ENCODE measurements at regions not wholly inside any gene's neighbourhood (a gene's known extent, or its start where the extent isn't known, plus 50 kb on each side); places are given as distances from the start of the nearest gene placed in this dataset.

- FAIRE-seq: no peak
Measured at GRCh38 chr17:69981441-69981840, 93.6 kb upstream of the KCNJ16 start.

GRCh38 chr17:69995476-69995875, 79.5 kb upstream of the KCNJ16 start:
- DNase-seq (ENCODE audit: insufficient read length, low spot score) (no peak), FAIRE-seq (no peak)

More at GRCh38 chr17:69981441-69981840, 93.6 kb upstream of the KCNJ16 start:
- no peak for DNase-seq (ENCODE audit: insufficient read length, low spot score)

- no peak for DNase-seq (ENCODE audit: insufficient read length, low spot score)
- no peak for FAIRE-seq
Measured at GRCh38 chr17:69997332-69997731, 77.7 kb upstream of the KCNJ16 start.

- no peak for DNase-seq (ENCODE audit: insufficient read length, low spot score)
- FAIRE-seq: no peak
Measured at GRCh38 chr17:69999253-69999652, 75.8 kb upstream of the KCNJ16 start.

GRCh38 chr17:70006159-70006558, 68.9 kb upstream of the KCNJ16 start:
- DNase-seq (ENCODE audit: insufficient read length, low spot score) (no peak), FAIRE-seq (no peak)

- no peak for DNase-seq (ENCODE audit: insufficient read length, low spot score)
- no peak for FAIRE-seq
Measured at GRCh38 chr17:70011750-70012149, 63.3 kb upstream of the KCNJ16 start.

- DNase-seq (ENCODE audit: insufficient read length, low spot score) (no peak), FAIRE-seq (no peak)
Measured at GRCh38 chr17:70013911-70014310, 61.1 kb upstream of the KCNJ16 start.

GRCh38 chr17:70017112-70017511, 57.9 kb upstream of the KCNJ16 start:
- DNase-seq (ENCODE audit: insufficient read length, low spot score) (no peak), FAIRE-seq (no peak)

- FAIRE-seq: no peak
- no peak for DNase-seq (ENCODE audit: insufficient read length, low spot score)
Measured at GRCh38 chr17:70017941-70018340, 57.1 kb upstream of the KCNJ16 start.

- FAIRE-seq: no peak
- DNase-seq (ENCODE audit: insufficient read length, low spot score): no peak
Measured at GRCh38 chr17:70021726-70022125, 53.3 kb upstream of the KCNJ16 start.

- FAIRE-seq (no peak), DNase-seq (ENCODE audit: insufficient read length, low spot score) (no peak)
Measured at GRCh38 chr17:70022175-70022574, 52.9 kb upstream of the KCNJ16 start.

- DNase-seq (ENCODE audit: insufficient read length, low spot score) (no peak), FAIRE-seq (no peak)
Measured at GRCh38 chr17:70024253-70024652, 50.8 kb upstream of the KCNJ16 start.
